ENCODE measurements at regions not wholly inside any gene's neighbourhood (a gene's known extent, or its start where the extent isn't known, plus 50 kb on each side); places are given as distances from the start of the nearest gene placed in this dataset.

GRCh38 chr1:213761845-213762407 lies 225.8 kb upstream of the PROX1 start:
- Histone ChIP-seq H3K9ac (ENCODE audit: insufficient read length, low read depth) (no peak overlapping the region), H3K4me1 (ENCODE audit: insufficient read depth, insufficient read length) (no peaks in the 10 kb centered on the region), H3K36me3 (ENCODE audit: insufficient read depth, insufficient read length, low read length) (no peaks in the 10 kb centered on the region), H3K4me3 (ENCODE audit: insufficient read length, low read depth) (no peak overlapping the region), H3K9me3 (ENCODE audit: insufficient read depth, low read length) (no peaks in the 10 kb centered on the region), H3K27me3 (ENCODE audit: insufficient read depth, insufficient read length) (no peaks in the 10 kb centered on the region)
- TF ChIP-seq ZNF274 (IDR thresholded peaks at IDR 0.05; ENCODE audit: low read depth, low read length) (no peak), SUZ12 (IDR thresholded peaks at IDR 0.05; ENCODE audit: extremely low read depth, insufficient read depth, insufficient read length) (no peak), YY1 (IDR thresholded peaks at IDR 0.05; ENCODE audit: insufficient read depth, insufficient read length) (no peak)
- peak; percentile 75 for DNase-seq (ENCODE audit: low read depth, low spot score)

GRCh38 chr1:213767683-213768082 lies 220.1 kb upstream of the PROX1 start:
- DNase-seq (ENCODE audit: low read depth, low spot score) = no peak
- no peak overlapping the region for H3K4me3 ChIP-seq (ENCODE audit: insufficient read length, low read depth)
- no peaks in the 10 kb centered on the region for H3K36me3 ChIP-seq (ENCODE audit: insufficient read depth, insufficient read length, low read length)
- H3K9ac ChIP-seq (ENCODE audit: insufficient read length, low read depth) = no peak overlapping the region
- H3K9me3 ChIP-seq (ENCODE audit: insufficient read depth, low read length) = no peaks in the 10 kb centered on the region
- peaks cover 9% of the 10 kb centered on the region for H3K27me3 ChIP-seq (ENCODE audit: insufficient read depth, insufficient read length)
- no peaks in the 10 kb centered on the region for H3K4me1 ChIP-seq (ENCODE audit: insufficient read depth, insufficient read length)
- TF ChIP-seq ZNF274 (IDR thresholded peaks at IDR 0.05; ENCODE audit: low read depth, low read length) (no peak), SUZ12 (IDR thresholded peaks at IDR 0.05; ENCODE audit: extremely low read depth, insufficient read depth, insufficient read length) (no peak), YY1 (IDR thresholded peaks at IDR 0.05; ENCODE audit: insufficient read depth, insufficient read length) (no peak)

GRCh38 chr1:213772128-213773063 lies 215.4 kb upstream of the PROX1 start:
- peak overlapping the region; percentile 8 for H3K4me3 ChIP-seq (ENCODE audit: insufficient read length, low read depth)
- H3K36me3 ChIP-seq (ENCODE audit: insufficient read depth, insufficient read length, low read length) = no peaks in the 10 kb centered on the region
- peak; percentile 49 for DNase-seq (ENCODE audit: low read depth, low spot score)
- no peak overlapping the region for H3K9ac ChIP-seq (ENCODE audit: insufficient read length, low read depth)
- no peak for TF ChIP-seq ZNF274 (IDR thresholded peaks at IDR 0.05; ENCODE audit: low read depth, low read length)
- no peak for TF ChIP-seq SUZ12 (IDR thresholded peaks at IDR 0.05; ENCODE audit: extremely low read depth, insufficient read depth, insufficient read length)
- H3K9me3 ChIP-seq (ENCODE audit: insufficient read depth, low read length) = no peaks in the 10 kb centered on the region
- peaks cover 19% of the 10 kb centered on the region for H3K27me3 ChIP-seq (ENCODE audit: insufficient read depth, insufficient read length)
- H3K4me1 ChIP-seq (ENCODE audit: insufficient read depth, insufficient read length) = no peaks in the 10 kb centered on the region

GRCh38 chr1:213773975-213774374 lies 213.8 kb upstream of the PROX1 start:
- Histone ChIP-seq H3K4me3 (ENCODE audit: insufficient read length, low read depth) (no peak overlapping the region), H3K9me3 (ENCODE audit: insufficient read depth, low read length) (no peaks in the 10 kb centered on the region), H3K27me3 (ENCODE audit: insufficient read depth, insufficient read length) (peaks cover 14% of the 10 kb centered on the region), H3K36me3 (ENCODE audit: insufficient read depth, insufficient read length, low read length) (no peaks in the 10 kb centered on the region), H3K9ac (ENCODE audit: insufficient read length, low read depth) (no peak overlapping the region), H3K4me1 (ENCODE audit: insufficient read depth, insufficient read length) (no peaks in the 10 kb centered on the region)
- TF ChIP-seq ZNF274 (IDR thresholded peaks at IDR 0.05; ENCODE audit: low read depth, low read length) (no peak), SUZ12 (IDR thresholded peaks at IDR 0.05; ENCODE audit: extremely low read depth, insufficient read depth, insufficient read length) (no peak), YY1 (IDR thresholded peaks at IDR 0.05; ENCODE audit: insufficient read depth, insufficient read length) (no peak)
- no peak for DNase-seq (ENCODE audit: low read depth, low spot score)

GRCh38 chr1:213776969-213777368 lies 210.8 kb upstream of the PROX1 start:
- no peaks in the 10 kb centered on the region for H3K36me3 ChIP-seq (ENCODE audit: insufficient read depth, insufficient read length, low read length)
- no peaks in the 10 kb centered on the region for H3K4me1 ChIP-seq (ENCODE audit: insufficient read depth, insufficient read length)

GRCh38 chr1:213779228-213779627 lies 208.5 kb upstream of the PROX1 start:
- H3K36me3 ChIP-seq (ENCODE audit: insufficient read depth, insufficient read length, low read length) = no peaks in the 10 kb centered on the region
- TF ChIP-seq YY1 (IDR thresholded peaks at IDR 0.05; ENCODE audit: insufficient read depth, insufficient read length) = no peak
- TF ChIP-seq ZNF274 (IDR thresholded peaks at IDR 0.05; ENCODE audit: low read depth, low read length) = no peak
- no peak for TF ChIP-seq SUZ12 (IDR thresholded peaks at IDR 0.05; ENCODE audit: extremely low read depth, insufficient read depth, insufficient read length)
- no peaks in the 10 kb centered on the region for H3K9me3 ChIP-seq (ENCODE audit: insufficient read depth, low read length)
- no peak overlapping the region for H3K4me3 ChIP-seq (ENCODE audit: insufficient read length, low read depth)
- H3K4me1 ChIP-seq (ENCODE audit: insufficient read depth, insufficient read length) = no peaks in the 10 kb centered on the region
- H3K27me3 ChIP-seq (ENCODE audit: insufficient read depth, insufficient read length) = peaks cover 8% of the 10 kb centered on the region
- H3K9ac ChIP-seq (ENCODE audit: insufficient read length, low read depth) = no peak overlapping the region
- DNase-seq (ENCODE audit: low read depth, low spot score) = no peak

More at GRCh38 chr1:213776969-213777368, 210.8 kb upstream of the PROX1 start:
- no peak for DNase-seq (ENCODE audit: low read depth, low spot score)
- Histone ChIP-seq H3K9me3 (ENCODE audit: insufficient read depth, low read length) (no peaks in the 10 kb centered on the region), H3K4me3 (ENCODE audit: insufficient read length, low read depth) (no peak overlapping the region), H3K27me3 (ENCODE audit: insufficient read depth, insufficient read length) (peaks cover 9% of the 10 kb centered on the region), H3K9ac (ENCODE audit: insufficient read length, low read depth) (no peak overlapping the region)
- TF ChIP-seq ZNF274 (IDR thresholded peaks at IDR 0.05; ENCODE audit: low read depth, low read length) = no peak
- TF ChIP-seq SUZ12 (IDR thresholded peaks at IDR 0.05; ENCODE audit: extremely low read depth, insufficient read depth, insufficient read length) = no peak
- TF ChIP-seq YY1 (IDR thresholded peaks at IDR 0.05; ENCODE audit: insufficient read depth, insufficient read length) = no peak

- TF ChIP-seq ZNF274 (IDR thresholded peaks at IDR 0.05; ENCODE audit: low read depth, low read length) (no peak), SUZ12 (IDR thresholded peaks at IDR 0.05; ENCODE audit: extremely low read depth, insufficient read depth, insufficient read length) (no peak), YY1 (IDR thresholded peaks at IDR 0.05; ENCODE audit: insufficient read depth, insufficient read length) (no peak)
- Histone ChIP-seq H3K9ac (ENCODE audit: insufficient read length, low read depth) (no peak overlapping the region), H3K36me3 (ENCODE audit: insufficient read depth, insufficient read length, low read length) (no peaks in the 10 kb centered on the region), H3K4me1 (ENCODE audit: insufficient read depth, insufficient read length) (no peaks in the 10 kb centered on the region), H3K4me3 (ENCODE audit: insufficient read length, low read depth) (no peak overlapping the region), H3K27me3 (ENCODE audit: insufficient read depth, insufficient read length) (no peaks in the 10 kb centered on the region), H3K9me3 (ENCODE audit: insufficient read depth, low read length) (no peaks in the 10 kb centered on the region)
- DNase-seq (ENCODE audit: low read depth, low spot score) = no peak
Measured at GRCh38 chr1:213782941-213783672, 204.7 kb upstream of the PROX1 start.
